NB4 (cell line): ENCODE measurements at regions not wholly inside any gene's neighbourhood (a gene's known extent, or its start where the extent isn't known, plus 50 kb on each side); places are given as distances from the start of the nearest gene placed in this dataset.
A peak's percentile ranks its signal among the peaks of the same experiment; 100 is the strongest.

Source experiments
- DNase-seq: peaks from one replicate; pipeline ENCODE4 v3.0.0; 2010; ENCODE audit warnings: low read depth
- H3K4me3 ChIP-seq: one replicate; pipeline ENCODE4 v1.5.1; 2011; ENCODE audit warnings: mild to moderate bottlenecking, low read depth, low read length, moderate library complexity
- MAX ChIP-seq: IDR thresholded peaks from 2 replicates; pipeline ENCODE4 v1.6.1; 2011; ENCODE audit warnings: low read depth, low read length
- MYC ChIP-seq: IDR thresholded peaks from 2 replicates; pipeline ENCODE4 v1.6.1; 2011; ENCODE audit warnings: low read depth, low read length
- POLR2A ChIP-seq: IDR thresholded peaks from 2 replicates; pipeline ENCODE4 v1.6.1; 2011; ENCODE audit warnings: mild to moderate bottlenecking; ENCODE audit not compliant: insufficient read length; ENCODE audit errors: extremely low read depth
- TF ChIP-seq, protein P1 (sequence below): IDR thresholded peaks from one replicate; pipeline ENCODE4 v1.5.1; 2012; ENCODE audit warnings: low read depth, low read length

- no peak for DNase-seq
- TF ChIP-seq, protein P1, sequence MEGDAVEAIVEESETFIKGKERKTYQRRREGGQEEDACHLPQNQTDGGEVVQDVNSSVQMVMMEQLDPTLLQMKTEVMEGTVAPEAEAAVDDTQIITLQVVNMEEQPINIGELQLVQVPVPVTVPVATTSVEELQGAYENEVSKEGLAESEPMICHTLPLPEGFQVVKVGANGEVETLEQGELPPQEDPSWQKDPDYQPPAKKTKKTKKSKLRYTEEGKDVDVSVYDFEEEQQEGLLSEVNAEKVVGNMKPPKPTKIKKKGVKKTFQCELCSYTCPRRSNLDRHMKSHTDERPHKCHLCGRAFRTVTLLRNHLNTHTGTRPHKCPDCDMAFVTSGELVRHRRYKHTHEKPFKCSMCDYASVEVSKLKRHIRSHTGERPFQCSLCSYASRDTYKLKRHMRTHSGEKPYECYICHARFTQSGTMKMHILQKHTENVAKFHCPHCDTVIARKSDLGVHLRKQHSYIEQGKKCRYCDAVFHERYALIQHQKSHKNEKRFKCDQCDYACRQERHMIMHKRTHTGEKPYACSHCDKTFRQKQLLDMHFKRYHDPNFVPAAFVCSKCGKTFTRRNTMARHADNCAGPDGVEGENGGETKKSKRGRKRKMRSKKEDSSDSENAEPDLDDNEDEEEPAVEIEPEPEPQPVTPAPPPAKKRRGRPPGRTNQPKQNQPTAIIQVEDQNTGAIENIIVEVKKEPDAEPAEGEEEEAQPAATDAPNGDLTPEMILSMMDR, result no peak
- TF ChIP-seq POLR2A, result no peak
- no peak for TF ChIP-seq MAX
- TF ChIP-seq MYC, result no peak
- no peak overlapping the region for H3K4me3 ChIP-seq
These were observed 126.3 kb upstream of the C9orf72 start for GRCh38 chr9:27699621-27700020.

DNA sequence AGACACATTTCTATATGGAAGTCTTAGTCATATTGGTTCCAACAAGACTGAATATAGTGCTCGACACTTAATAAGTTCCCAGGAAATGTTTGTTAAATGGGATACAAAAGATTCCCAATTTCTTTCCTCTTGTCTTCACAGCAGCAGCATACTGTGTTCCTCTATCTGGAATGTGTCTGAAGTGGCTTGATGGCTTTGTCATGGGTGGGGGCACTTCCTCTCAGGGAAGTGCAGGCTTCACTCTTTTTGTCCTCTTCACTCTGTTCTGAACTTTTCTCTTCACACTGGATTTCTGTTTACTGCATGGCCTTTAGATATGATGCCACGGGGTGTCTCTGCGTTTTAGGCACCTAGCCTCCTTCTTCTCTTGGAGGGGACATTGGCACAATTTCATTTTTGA is 127.7 kb upstream of the C9orf72 start:
- no peak overlapping the region for H3K4me3 ChIP-seq
- DNase-seq, result no peak
- TF ChIP-seq, protein P1, result no peak
- no peak for TF ChIP-seq POLR2A

DNA sequence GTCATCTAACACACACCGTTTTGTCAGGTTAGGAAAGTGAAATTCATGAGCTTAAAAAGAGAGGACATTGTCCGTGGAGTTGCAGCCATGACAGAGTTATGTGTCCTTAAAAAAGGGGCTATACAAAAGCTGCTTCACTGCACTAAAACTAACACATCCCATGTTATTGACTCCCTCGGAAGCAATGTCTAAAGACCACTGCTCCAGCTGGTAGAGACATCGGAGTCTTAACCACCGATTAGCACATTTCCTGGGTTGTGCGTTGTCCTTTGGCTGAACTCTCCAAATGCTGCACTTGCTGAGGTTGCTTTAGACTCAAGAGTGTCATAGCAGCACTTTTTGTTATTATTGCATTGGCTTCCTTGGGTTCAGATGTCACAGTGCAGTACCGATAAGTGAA is 128.3 kb upstream of the C9orf72 start:
- peak; percentile 44 for DNase-seq
- no peak overlapping the region for H3K4me3 ChIP-seq
- no peak for TF ChIP-seq POLR2A
- TF ChIP-seq MAX, result no peak
- TF ChIP-seq MYC, result no peak
- TF ChIP-seq, protein P1, result no peak

DNA sequence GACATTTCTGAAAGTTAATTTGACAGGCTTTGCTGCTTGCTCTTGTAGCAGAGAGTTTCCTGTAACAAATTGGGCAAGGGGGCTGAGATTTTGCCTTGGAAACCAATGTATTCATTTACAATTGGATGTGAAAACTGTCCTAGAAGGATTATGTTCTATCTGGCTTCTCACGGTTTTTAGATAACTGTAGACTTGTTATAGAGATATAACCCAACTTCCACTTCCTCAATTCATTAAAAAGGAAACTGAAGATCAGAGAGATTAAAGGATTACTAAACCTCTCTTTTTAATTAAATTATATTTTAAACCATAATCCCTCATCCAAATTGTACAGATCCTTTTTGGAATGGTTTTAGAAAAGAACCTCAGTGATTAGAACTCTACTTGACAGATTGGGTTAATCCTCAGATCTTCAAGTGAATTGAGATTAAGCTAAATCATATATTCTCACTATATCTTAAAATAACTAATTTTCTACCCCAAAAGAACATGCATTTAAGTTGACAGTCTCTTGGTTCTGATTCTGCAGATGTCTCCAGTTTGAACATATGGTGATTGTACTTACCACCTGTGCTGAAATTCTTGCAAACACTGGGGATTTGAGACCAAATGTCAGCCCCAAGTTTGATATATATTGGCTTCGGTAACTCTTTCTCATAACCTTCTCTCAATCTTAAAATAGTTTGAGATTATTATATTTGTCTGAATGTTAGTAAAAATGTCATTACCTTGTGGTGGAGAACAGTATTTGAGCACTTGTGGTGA is 130.1 kb upstream of the C9orf72 start:
- H3K4me3 ChIP-seq, result no peak overlapping the region
- no peak for DNase-seq
- no peak for TF ChIP-seq MYC
- no peak for TF ChIP-seq POLR2A
- TF ChIP-seq MAX, result no peak
- TF ChIP-seq, protein P1, result no peak

- no peak for DNase-seq
- TF ChIP-seq POLR2A (no peak), MAX (no peak), MYC (no peak)
- TF ChIP-seq, protein P1, result no peak
These were observed 138.0 kb upstream of the C9orf72 start for GRCh38 chr9:27711241-27711640.

GRCh38 chr9:27712806-27713205 is 139.5 kb upstream of the C9orf72 start:
- TF ChIP-seq POLR2A (no peak), MYC (no peak), MAX (no peak)
- TF ChIP-seq, protein P1, result no peak
- no peak for DNase-seq
- no peak overlapping the region for H3K4me3 ChIP-seq

More at GRCh38 chr9:27711241-27711640, 138.0 kb upstream of the C9orf72 start:
- no peak overlapping the region for H3K4me3 ChIP-seq
